GM12891 (cell line): ENCODE measurements at regions not wholly inside any gene's neighbourhood (a gene's known extent, or its start where the extent isn't known, plus 50 kb on each side); places are given as distances from the start of the nearest gene placed in this dataset.
A peak's percentile ranks its signal among the peaks of the same experiment; 100 is the strongest.
"Not testable (repeated sequence)": the region's sequence is repeated elsewhere in the genome, so short reads cannot be mapped to it uniquely, and the experiment has no call there.

ENCODE experiments used
- DNase-seq: peaks from one replicate; pipeline ENCODE4 v3.0.0; 2011; ENCODE audit warnings: low spot score; ENCODE audit not compliant: insufficient read length
- FAIRE-seq: peaks from 2 replicates; lab custom pipeline; 2011; peaks lifted over from hg19 to GRCh38; lab: Jason Lieb, UNC
- PAX5 ChIP-seq: IDR thresholded peaks from 2 replicates; pipeline ENCODE4 v1.6.1; 2011; ENCODE audit warnings: low read length, moderate library complexity, mild to moderate bottlenecking; ENCODE audit not compliant: insufficient read depth, severe bottlenecking
- POLR2A ChIP-seq: IDR thresholded peaks from 2 replicates; pipeline ENCODE4 v1.6.1; 2011; ENCODE audit warnings: low read depth, low read length, control low read depth
- POLR2AphosphoS5 ChIP-seq: IDR thresholded peaks from 2 replicates; pipeline ENCODE4 v1.6.1; 2011; ENCODE audit warnings: low read depth, low read length, control low read depth
- POU2F2 ChIP-seq: IDR thresholded peaks from 2 replicates; pipeline ENCODE4 v1.6.1; 2011; ENCODE audit warnings: low read depth, mild to moderate bottlenecking, control low read depth, low read length, moderate library complexity
- SPI1 ChIP-seq: IDR thresholded peaks from 2 replicates; pipeline ENCODE4 v1.6.1; 2011; ENCODE audit warnings: low read depth, low read length, control low read depth
- TAF1 ChIP-seq: IDR thresholded peaks from 2 replicates; pipeline ENCODE4 v1.6.1; 2011; ENCODE audit warnings: low read depth, low read length, control low read depth

- FAIRE-seq (no peak), DNase-seq (no peak)
- no peak for TF ChIP-seq POLR2AphosphoS5
- TF ChIP-seq POU2F2 = no peak
- no peak for TF ChIP-seq TAF1
- no peak for TF ChIP-seq POLR2A
- no peak for TF ChIP-seq SPI1
Observed at GRCh38 chr22:25332386-25332785, 112.9 kb downstream of the CRYBB2 start.

GRCh38 chr22:25334162-25334490 is 114.7 kb downstream of the CRYBB2 start:
- FAIRE-seq (peak; percentile 76), DNase-seq (no peak)
- no peak for TF ChIP-seq TAF1
- TF ChIP-seq SPI1 = no peak
- TF ChIP-seq POLR2AphosphoS5 = no peak
- TF ChIP-seq POU2F2 = no peak
- no peak for TF ChIP-seq PAX5
- TF ChIP-seq POLR2A = no peak

- FAIRE-seq, DNase-seq: not testable (repeated sequence)
Observed at GRCh38 chr22:25334631-25335030, 115.2 kb downstream of the CRYBB2 start.

- FAIRE-seq, DNase-seq: not testable (repeated sequence)
Observed at GRCh38 chr22:25335276-25335675, 115.8 kb downstream of the CRYBB2 start.

- FAIRE-seq, DNase-seq: not testable (repeated sequence)
Observed at GRCh38 chr22:25340536-25340935, 121.1 kb downstream of the CRYBB2 start.

GRCh38 chr22:25344366-25344765 is 124.9 kb downstream of the CRYBB2 start:
- FAIRE-seq, DNase-seq: not testable (repeated sequence)

- DNase-seq (no peak), FAIRE-seq (no peak)
- TF ChIP-seq POLR2A (no peak), SPI1 (no peak), PAX5 (no peak), POLR2AphosphoS5 (no peak)
Observed at GRCh38 chr22:25346859-25347751, 127.7 kb downstream of the CRYBB2 start.

GRCh38 chr22:25347752-25348102 is 128.3 kb downstream of the CRYBB2 start:
- FAIRE-seq (no peak), DNase-seq (no peak)
- TF ChIP-seq POLR2A (no peak), POU2F2 (no peak), PAX5 (no peak), TAF1 (no peak), POLR2AphosphoS5 (no peak), SPI1 (no peak)

GRCh38 chr22:25348391-25348790 is 129.0 kb downstream of the CRYBB2 start:
- TF ChIP-seq POLR2AphosphoS5 (no peak), SPI1 (no peak), POU2F2 (no peak), POLR2A (no peak), TAF1 (no peak), PAX5 (no peak)
- FAIRE-seq = no peak

GRCh38 chr22:25348996-25349395 is 129.6 kb downstream of the CRYBB2 start:
- not testable (repeated sequence) for DNase-seq, FAIRE-seq

More at GRCh38 chr22:25348391-25348790, 129.0 kb downstream of the CRYBB2 start:
- no peak for DNase-seq

- FAIRE-seq (no peak), DNase-seq (no peak)
- TF ChIP-seq POU2F2 (no peak), POLR2A (no peak), PAX5 (no peak), SPI1 (no peak), TAF1 (no peak), POLR2AphosphoS5 (no peak)
Observed at GRCh38 chr22:25350551-25350971, 131.1 kb downstream of the CRYBB2 start.

- FAIRE-seq (no peak), DNase-seq (no peak)
- TF ChIP-seq SPI1 (no peak), POLR2A (no peak), POU2F2 (no peak), POLR2AphosphoS5 (no peak), PAX5 (no peak), TAF1 (no peak)
Observed at GRCh38 chr22:25351631-25352293, 132.3 kb downstream of the CRYBB2 start.
